ENCODE measurements at regions not wholly inside any gene's neighbourhood (a gene's known extent, or its start where the extent isn't known, plus 50 kb on each side); places are given as distances from the start of the nearest gene placed in this dataset.

DNA sequence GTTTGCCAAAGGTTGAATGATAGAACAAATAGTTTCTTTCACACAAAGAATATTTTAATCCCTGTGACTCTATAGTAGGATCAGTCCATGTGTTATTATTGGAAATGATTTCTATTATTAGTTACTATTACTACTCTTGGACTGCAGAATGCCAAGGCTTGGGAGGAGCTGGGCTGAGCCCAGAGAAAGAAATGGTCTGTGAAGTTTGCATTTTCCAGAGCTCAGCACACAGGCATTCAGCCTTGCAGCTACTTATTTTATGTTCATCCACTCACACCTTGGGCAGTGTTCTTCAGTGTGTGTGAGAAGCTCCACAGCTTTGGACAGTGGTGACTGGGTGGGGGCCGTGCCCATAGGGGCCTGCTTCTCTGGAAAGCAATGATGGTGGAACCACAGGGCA lies 583.1 kb downstream of the CCDC171 start:
- no peak overlapping the region for H3K4me3 Mint-ChIP-seq
- H3K27me3 Mint-ChIP-seq: no peaks in the 10 kb centered on the region
- H3K36me3 Mint-ChIP-seq (ENCODE audit: insufficient read depth): peaks cover 4% of the 10 kb centered on the region
- H3K9me3 Mint-ChIP-seq: peaks cover 7 to 26% of the 10 kb centered on the region in 2 donors
- DNase-seq (no peak), ATAC-seq (replicated peaks) (no peak)
- no peaks in the 10 kb centered on the region for H3K4me1 Mint-ChIP-seq (ENCODE audit: low read depth in 2 of 2)
- no peak overlapping the region for H3K27ac Mint-ChIP-seq

DNA sequence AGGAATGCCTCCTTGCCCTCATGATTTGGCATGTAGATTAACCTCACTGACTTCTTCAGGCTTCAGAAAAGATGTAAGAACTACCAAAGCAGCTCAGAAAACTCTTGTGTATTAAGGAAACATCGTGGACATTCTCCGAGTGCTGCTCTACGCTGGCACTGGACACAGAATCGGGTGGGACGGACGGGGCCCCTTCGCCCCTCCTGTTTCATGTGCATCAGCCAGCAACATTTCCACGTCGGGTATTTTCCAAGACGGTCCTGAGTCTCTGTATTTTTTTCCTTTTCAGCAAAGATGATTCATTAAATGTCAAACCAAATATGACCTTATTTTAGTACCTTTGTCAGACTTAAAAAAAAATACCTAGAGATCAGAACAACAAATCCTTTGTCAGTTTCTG lies 583.6 kb downstream of the CCDC171 start:
- DNase-seq (no peak), ATAC-seq (replicated peaks) (no peak)
- Mint-ChIP-seq H3K27ac (no peak overlapping the region), H3K9me3 (peaks cover 7 to 26% of the 10 kb centered on the region in 2 donors), H3K4me1 (ENCODE audit: low read depth in 2 of 2) (no peaks in the 10 kb centered on the region), H3K4me3 (no peak overlapping the region), H3K27me3 (no peaks in the 10 kb centered on the region), H3K36me3 (ENCODE audit: insufficient read depth) (peaks cover 4% of the 10 kb centered on the region)

DNA sequence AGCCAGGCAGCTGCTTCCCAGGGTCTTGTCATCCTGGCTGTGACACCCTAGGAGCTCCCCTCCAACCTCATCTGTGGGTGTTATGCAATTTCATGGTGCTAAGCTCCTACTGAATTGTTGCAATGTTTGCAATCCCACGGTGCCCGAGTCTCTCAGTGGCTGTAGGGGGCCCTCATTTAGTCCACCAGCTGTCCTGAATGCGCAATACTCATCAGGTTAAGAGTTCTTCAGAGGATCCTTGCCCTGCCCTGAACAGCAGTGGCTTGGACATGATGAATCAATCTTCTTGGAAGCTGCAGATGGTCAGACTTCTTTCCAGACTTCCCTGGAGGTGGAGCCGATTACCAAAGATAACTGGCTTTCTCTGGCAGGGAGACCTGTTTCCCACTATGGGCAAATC lies 584.1 kb downstream of the CCDC171 start:
- H3K27ac Mint-ChIP-seq: no peak overlapping the region
- DNase-seq: no peak
- no peak overlapping the region for H3K4me3 Mint-ChIP-seq
- H3K36me3 Mint-ChIP-seq (ENCODE audit: insufficient read depth): peaks cover 4% of the 10 kb centered on the region
- no peak for ATAC-seq (replicated peaks)
- H3K4me1 Mint-ChIP-seq (ENCODE audit: low read depth in 2 of 2): no peaks in the 10 kb centered on the region
- H3K9me3 Mint-ChIP-seq: peaks cover 5 to 21% of the 10 kb centered on the region in 2 donors
- H3K27me3 Mint-ChIP-seq: no peaks in the 10 kb centered on the region

DNA sequence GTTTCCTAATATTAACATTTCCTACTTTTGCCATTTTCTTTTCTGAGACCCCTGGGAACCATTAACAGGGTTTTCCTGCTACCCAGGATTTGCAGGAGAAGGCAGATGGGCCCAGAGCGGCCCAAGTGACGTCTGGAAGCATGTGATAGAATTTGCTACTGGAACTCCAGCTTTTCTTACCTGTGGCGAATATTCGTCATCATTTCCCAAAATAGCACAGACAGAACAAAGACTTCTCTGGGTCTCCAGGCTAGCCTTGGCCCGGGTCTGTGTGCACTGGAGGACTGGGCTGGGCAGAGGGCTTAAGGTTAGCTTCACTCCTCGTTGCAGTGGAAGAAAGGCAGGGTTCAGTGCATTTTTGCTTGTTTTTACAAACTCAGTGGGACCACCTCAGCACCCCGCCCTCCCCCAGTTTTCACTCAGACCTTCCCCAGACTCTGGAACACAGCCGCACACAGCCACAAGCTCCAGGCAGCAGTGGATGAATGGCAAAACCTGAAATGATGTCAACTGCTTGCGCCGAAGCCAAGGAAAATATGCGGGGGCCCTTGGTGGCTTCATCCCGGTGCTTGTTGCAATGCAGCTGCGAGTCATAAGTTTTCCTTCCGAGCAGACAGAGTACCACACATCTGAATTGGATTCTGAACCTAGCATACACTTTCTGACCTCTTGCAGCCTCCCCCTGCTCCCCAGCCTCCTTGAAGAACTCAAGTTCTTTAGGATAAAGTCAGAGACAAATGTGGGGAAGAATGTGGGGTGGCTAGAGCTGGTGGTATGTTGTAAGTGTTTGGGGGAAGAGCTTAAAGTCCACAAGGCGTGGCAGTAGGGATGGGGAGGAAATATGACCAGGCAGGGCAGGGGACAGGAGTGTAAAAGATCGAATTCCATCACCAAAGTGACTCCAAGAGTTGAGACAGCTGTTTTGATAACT lies 586.0 kb downstream of the CCDC171 start:
- Mint-ChIP-seq H3K27ac (no peak overlapping the region), H3K4me1 (ENCODE audit: low read depth in 2 of 2) (no peaks in the 10 kb centered on the region), H3K27me3 (no peaks in the 10 kb centered on the region), H3K36me3 (ENCODE audit: insufficient read depth) (no peaks in the 10 kb centered on the region), H3K4me3 (no peak overlapping the region), H3K9me3 (peaks cover 5 to 9% of the 10 kb centered on the region in 2 donors)
- ATAC-seq (replicated peaks) (no peak), DNase-seq (no peak)

DNA sequence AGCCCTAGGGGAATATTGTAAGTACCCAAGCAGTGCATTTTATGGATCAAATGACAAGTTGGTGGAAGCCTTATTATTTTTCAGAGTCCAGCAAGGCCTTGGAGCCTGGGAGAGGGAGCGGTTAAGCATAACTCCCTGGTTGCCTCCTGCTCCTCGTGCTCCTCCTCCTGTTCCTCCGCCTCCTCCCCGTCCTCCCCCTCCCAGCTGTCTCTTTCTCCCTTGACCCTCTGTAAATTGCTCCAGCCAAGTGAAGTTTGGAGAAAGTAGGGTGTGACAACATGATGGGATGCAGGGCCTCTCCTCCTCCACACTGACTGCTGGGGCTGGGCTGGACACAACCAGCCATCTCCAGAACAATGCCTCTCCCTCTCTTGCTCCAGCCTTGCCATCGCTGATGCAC lies 586.9 kb downstream of the CCDC171 start:
- Mint-ChIP-seq H3K4me3 (no peak overlapping the region), H3K9me3 (peaks cover 3 to 7% of the 10 kb centered on the region in 2 donors), H3K36me3 (ENCODE audit: insufficient read depth) (no peaks in the 10 kb centered on the region), H3K4me1 (ENCODE audit: low read depth in 2 of 2) (no peaks in the 10 kb centered on the region), H3K27me3 (no peaks in the 10 kb centered on the region), H3K27ac (no peak overlapping the region)
- ATAC-seq (replicated peaks) (no peak), DNase-seq (no peak)

DNA sequence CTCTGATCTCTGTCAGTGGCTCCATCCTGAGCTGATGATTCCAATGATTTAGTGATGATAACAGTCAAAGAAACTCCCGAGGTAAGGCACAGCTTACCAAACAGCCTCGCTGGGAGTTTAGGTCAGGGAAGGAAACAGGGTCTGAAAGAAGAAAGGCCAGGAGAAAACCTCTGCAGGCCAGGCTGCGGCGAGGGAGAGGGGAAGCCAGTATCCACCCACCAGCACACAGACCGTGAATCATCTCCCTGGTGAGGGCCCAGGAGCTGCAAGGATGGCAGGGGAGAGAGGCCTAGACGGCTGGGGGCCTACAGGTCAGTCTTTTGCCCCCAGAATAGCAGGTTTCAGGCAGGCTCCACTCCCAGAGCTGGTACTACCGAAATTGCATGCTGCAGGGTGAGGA lies 590.5 kb downstream of the CCDC171 start:
- peaks cover 3 to 7% of the 10 kb centered on the region in 2 donors for H3K9me3 Mint-ChIP-seq
- H3K4me1 Mint-ChIP-seq (ENCODE audit: low read depth in 2 of 2): no peaks in the 10 kb centered on the region
- H3K4me3 Mint-ChIP-seq: no peak overlapping the region
- ATAC-seq (replicated peaks) (no peak), DNase-seq (no peak)
- H3K36me3 Mint-ChIP-seq (ENCODE audit: insufficient read depth): no peaks in the 10 kb centered on the region
- H3K27me3 Mint-ChIP-seq: no peaks in the 10 kb centered on the region
- H3K27ac Mint-ChIP-seq: no peak overlapping the region

DNA sequence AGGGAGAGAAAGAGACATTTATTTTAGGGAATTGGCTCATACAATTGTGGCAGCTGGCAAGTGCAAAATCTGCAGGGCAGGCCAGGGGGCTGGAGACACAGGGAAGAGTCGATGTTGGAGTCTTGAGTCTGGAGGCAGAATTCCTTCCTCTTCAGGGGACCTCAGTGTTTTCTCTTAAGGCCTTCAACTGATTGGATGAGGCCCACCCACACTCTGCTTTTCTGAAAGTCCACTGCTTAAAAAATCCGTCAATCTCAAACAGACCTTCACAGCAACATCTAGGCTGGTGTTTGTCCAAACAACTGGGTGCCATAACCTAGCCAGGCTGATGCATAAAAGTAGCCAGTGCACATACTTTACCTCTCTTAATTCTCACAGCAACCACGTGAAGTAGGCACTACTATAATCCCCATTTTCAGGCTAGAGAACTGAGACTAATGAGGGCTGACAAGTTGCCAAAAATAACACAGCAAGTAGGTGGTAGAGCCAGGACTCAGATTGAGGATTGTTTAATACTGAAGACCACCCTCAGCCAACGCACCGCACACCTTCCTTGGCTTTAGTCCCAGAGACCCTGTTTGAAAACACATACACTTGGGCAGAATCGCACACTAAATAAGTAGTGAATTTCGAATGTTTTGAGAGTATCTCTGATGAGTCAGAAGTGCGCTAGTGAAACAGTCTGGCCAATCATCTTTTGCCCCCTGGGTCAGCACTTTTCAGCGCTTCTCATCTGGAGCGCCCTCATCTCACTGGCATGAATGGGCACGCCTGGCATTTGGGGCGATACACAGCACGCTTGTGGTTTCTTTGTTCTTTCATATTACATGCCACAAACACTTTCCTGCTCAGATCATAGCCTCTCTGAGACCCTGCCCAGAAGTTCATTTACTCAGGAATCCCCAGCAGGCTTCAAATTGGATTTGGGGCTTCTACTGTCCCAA lies 591.4 kb downstream of the CCDC171 start:
- no peak overlapping the region for H3K4me3 Mint-ChIP-seq
- no peaks in the 10 kb centered on the region for H3K27me3 Mint-ChIP-seq
- H3K9me3 Mint-ChIP-seq: peaks cover 3 to 13% of the 10 kb centered on the region in 2 donors
- ATAC-seq (replicated peaks) (no peak), DNase-seq (no peak)
- H3K4me1 Mint-ChIP-seq (ENCODE audit: low read depth in 2 of 2): no peaks in the 10 kb centered on the region
- H3K27ac Mint-ChIP-seq: no peak overlapping the region
- H3K36me3 Mint-ChIP-seq (ENCODE audit: insufficient read depth): no peaks in the 10 kb centered on the region

DNA sequence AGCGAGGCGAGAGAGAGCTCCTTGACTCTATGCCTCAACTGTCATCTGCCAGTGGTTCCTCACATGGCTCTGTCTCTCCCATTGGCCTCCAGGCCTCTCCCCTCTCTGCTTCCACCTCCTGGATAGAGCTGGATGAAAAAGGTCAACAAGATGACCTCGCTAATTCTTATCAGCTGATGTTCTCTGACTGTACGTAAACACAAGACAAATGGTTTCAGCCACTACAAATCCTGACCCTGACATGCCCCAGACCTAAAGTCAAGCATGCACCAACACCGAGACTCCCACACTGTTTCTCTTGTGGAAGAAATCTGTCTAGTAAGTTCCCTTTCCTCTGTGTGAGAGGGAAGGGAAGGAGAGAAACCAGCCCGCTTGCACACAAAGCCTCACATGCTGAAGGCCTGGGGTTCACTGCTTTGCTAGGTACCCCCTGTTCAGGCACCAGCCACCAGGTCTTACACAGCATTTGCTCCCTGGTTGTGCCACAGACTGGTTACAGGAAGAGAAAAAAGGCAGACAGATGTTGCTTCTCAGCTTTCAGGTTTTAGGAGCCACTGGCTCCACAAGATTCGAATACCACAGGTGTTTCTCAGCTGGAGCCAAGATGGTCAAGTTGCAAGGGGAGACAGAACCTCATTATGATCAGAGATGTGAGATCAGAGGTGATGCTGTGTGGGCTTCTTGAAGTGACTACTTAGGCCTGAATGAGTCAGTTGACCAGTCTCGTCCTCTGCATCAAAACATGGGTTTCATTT lies 592.5 kb downstream of the CCDC171 start:
- Mint-ChIP-seq H3K27ac (no peak overlapping the region), H3K4me1 (ENCODE audit: low read depth in 2 of 2) (no peaks in the 10 kb centered on the region), H3K27me3 (no peaks in the 10 kb centered on the region), H3K9me3 (peaks cover 4 to 8% of the 10 kb centered on the region in 2 donors), H3K36me3 (ENCODE audit: insufficient read depth) (no peaks in the 10 kb centered on the region), H3K4me3 (no peak overlapping the region)
- DNase-seq: no peak
- ATAC-seq (replicated peaks): no peak

DNA sequence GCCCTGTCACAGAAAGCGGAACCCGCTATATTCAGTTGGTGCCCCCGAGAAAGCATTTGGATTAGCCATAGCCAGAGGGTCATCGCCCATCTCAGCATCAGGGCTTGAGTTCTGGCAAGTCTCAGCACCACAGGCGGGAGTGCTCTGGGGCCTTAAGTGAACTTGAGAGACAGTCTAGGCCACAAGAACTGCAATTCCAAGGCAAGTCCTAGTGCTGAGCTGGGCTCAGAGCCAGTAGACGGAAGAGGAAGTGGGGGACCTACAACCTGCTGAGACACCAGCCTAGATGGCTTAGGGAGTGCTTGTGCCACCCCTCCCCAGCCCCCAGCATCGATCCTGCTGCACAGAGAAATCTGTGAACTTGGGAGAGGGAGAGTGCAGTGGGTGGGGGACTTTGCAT lies 594.9 kb downstream of the CCDC171 start:
- peaks cover 4 to 7% of the 10 kb centered on the region in 2 donors for H3K9me3 Mint-ChIP-seq
- H3K36me3 Mint-ChIP-seq (ENCODE audit: insufficient read depth): no peaks in the 10 kb centered on the region
- no peak for ATAC-seq (replicated peaks)
- DNase-seq: no peak
- no peaks in the 10 kb centered on the region for H3K27me3 Mint-ChIP-seq
- no peaks in the 10 kb centered on the region for H3K4me1 Mint-ChIP-seq (ENCODE audit: low read depth in 2 of 2)
- H3K4me3 Mint-ChIP-seq: no peak overlapping the region
- H3K27ac Mint-ChIP-seq: no peak overlapping the region

DNA sequence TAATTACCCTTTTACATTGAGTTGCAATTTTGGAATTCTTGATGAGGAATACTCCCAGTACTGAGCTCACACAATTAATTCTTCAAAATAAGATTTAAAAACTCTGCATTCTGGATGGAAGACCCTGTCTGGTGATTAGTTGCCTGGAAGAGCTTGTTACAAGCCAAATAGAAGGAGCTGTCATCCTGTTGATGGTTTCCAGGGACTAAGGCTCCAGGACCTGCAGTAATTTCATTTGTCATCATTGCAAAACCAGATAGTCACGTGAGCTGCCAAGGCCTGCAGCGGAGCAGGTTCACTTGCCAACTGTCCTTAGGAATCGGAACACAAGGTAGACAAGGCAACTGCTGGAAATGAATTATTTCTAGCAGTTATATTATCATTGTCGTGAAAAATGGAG lies 597.7 kb downstream of the CCDC171 start:
- no peak for ATAC-seq (replicated peaks)
- peaks cover 5 to 9% of the 10 kb centered on the region in 2 donors for H3K9me3 Mint-ChIP-seq
- H3K36me3 Mint-ChIP-seq (ENCODE audit: insufficient read depth): no peaks in the 10 kb centered on the region
- H3K4me3 Mint-ChIP-seq: no peak overlapping the region
- H3K27me3 Mint-ChIP-seq: peaks cover 0 to 4% of the 10 kb centered on the region in 2 donors
- DNase-seq: no peak
- peaks cover 2 to 3% of the 10 kb centered on the region in 2 donors for H3K4me1 Mint-ChIP-seq (ENCODE audit: low read depth in 2 of 2)
- no peak overlapping the region for H3K27ac Mint-ChIP-seq

DNA sequence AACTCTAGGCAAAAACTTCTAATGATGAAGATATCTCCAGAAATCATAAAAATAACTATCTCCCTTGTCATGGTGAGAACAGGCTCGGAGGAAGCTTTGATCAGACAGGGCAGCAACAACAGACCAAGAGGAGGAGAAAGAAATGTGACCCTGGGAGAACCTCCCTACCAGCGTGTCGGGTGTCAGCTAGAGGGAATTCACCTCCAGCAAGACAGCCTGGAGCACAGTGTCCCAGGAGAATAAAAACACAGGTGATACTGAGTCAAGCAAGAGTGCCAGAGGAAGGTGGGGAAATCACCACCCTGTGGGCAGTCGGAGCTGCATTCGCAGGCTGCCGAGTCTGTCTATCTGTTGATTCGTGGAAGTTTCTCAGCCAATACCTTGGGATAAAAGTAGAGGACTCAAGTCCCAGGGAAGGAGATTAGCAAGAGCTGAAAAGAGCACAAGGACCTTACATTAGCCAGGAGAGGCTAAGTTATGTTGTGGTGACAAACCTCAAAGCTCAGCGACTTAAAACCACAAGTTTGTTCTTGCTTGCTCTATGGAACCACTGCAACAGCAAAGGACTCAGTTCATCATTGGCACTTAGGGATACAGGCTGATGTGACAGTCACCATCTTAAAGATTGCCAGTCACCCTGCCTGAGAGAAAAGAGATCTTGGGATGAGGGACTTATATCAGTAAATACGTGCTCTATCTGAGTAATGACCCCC lies 598.3 kb downstream of the CCDC171 start:
- DNase-seq: no peak
- Mint-ChIP-seq H3K27me3 (peaks cover 0 to 10% of the 10 kb centered on the region in 2 donors), H3K4me3 (no peak overlapping the region), H3K36me3 (ENCODE audit: insufficient read depth) (no peaks in the 10 kb centered on the region), H3K4me1 (ENCODE audit: low read depth in 2 of 2) (peaks cover 2 to 3% of the 10 kb centered on the region in 2 donors), H3K27ac (no peak overlapping the region), H3K9me3 (peaks cover 7 to 15% of the 10 kb centered on the region in 2 donors)
- ATAC-seq (replicated peaks): no peak

DNA sequence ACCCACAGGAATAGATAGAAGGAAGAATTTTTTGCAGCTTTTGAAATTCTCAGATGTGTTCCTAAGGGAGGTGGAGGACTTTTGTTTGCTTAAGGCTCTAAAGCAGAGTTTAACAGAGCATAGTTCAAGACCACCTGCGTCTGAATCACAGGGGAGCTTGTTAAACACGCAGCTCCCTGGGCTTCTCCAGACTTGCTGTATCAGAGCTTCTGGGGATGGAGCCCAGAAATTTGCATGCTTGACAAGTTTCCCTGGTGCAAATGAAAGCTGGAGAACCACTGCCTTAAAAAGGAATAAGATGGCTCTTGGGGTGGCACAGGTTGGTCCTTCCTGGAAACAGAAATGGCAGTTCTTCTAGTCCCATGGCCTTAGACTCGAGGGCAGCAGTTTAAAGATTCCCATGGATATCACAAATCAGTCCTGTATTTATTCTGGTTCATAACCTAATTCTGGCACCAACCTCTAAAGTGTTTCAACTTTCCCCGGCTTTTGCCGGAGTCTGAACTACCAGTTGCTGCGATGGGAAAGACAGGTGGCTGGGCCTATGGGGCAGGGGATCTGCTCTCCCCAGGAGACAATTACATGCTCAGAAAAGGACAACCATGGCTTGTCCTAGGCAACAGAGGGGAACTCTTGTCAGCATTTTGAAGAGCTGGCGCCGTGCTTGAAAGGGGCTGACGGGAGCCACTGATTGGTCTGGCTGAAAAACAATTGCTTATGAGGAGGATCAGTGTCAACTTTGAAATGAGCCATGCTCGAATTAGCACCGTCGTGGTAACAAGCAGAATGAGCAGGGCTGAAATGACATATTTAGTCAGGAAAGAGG lies 599.6 kb downstream of the CCDC171 start:
- no peak overlapping the region for H3K4me3 Mint-ChIP-seq
- DNase-seq (no peak), ATAC-seq (replicated peaks) (no peak)
- H3K9me3 Mint-ChIP-seq: peaks cover 7 to 15% of the 10 kb centered on the region in 2 donors
- H3K27ac Mint-ChIP-seq: no peak overlapping the region
- H3K36me3 Mint-ChIP-seq (ENCODE audit: insufficient read depth): no peaks in the 10 kb centered on the region
- peaks cover 2 to 3% of the 10 kb centered on the region in 2 donors for H3K4me1 Mint-ChIP-seq (ENCODE audit: low read depth in 2 of 2)
- peaks cover 0 to 11% of the 10 kb centered on the region in 2 donors for H3K27me3 Mint-ChIP-seq
